ENCODE measurements at regions not wholly inside any gene's neighbourhood (a gene's known extent, or its start where the extent isn't known, plus 50 kb on each side); places are given as distances from the start of the nearest gene placed in this dataset.

DNA sequence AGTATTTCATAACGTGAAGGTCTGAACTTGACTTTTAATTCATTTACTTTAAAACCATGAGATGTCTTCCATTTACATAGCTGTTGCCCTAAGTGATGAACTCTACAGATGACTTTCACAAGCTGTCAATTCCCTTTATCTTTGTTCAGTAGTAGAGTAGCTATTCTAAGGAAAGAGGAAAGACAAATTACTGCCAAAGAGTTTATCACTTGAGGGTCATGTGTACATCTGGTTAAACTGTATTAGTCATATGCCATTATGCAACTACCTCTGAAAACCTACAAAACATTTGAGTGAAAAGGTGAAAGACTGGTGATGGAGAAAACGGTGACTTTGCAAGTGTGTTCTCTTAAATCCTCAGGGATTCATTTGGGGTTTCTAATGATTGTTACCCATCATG lies 763.9 kb downstream of the TMEM182 start:
- H4K91ac ChIP-seq (ENCODE audit: low read depth, low read length, poor library complexity) = no peak overlapping the region
- peaks cover 12 to 27% of the 10 kb centered on the region in 2 donors for H3K4me1 ChIP-seq (ENCODE audit: control insufficient read depth in 2 of 2, insufficient read depth in 1 of 2, low read depth in 1 of 2, low read length in 2 of 2)
- H3K4ac ChIP-seq (ENCODE audit: low read length) = no peak overlapping the region
- H3K4me2 ChIP-seq (ENCODE audit: insufficient read depth, low read length, poor library complexity, severe bottlenecking) = no peak overlapping the region
- H2AFZ ChIP-seq (ENCODE audit: low read length) = peak overlapping the region; percentile 45
- H2BK5ac ChIP-seq (ENCODE audit: low read length) = no peak overlapping the region
- H3K79me1 ChIP-seq (ENCODE audit: low read depth, low read length) = no peaks in the 10 kb centered on the region
- no peak overlapping the region for H2BK120ac ChIP-seq (ENCODE audit: low read depth, low read length)
- H3K18ac ChIP-seq (ENCODE audit: low read length) = no peak overlapping the region
- no peak overlapping the region for H3K23ac ChIP-seq (ENCODE audit: low read depth, low read length, poor library complexity)
- no peak overlapping the region for H3K27ac ChIP-seq (replicated peaks; ENCODE audit: low read length)
- peaks cover 0 to 5% of the 10 kb centered on the region in 2 donors for H3K9me3 ChIP-seq (replicated peaks in 1 of 2; ENCODE audit: control insufficient read depth in 2 of 2, insufficient read depth in 1 of 2, low read depth in 1 of 2, low read length in 2 of 2)
- no CpG with 5 or more reads among the region's 2 CpGs for WGBS, 2 donors (ENCODE audit: extremely low coverage in 2 of 2, insufficient read length in 2 of 2, insufficient replicate concordance in 1 of 2)
- H2BK12ac ChIP-seq (ENCODE audit: low read length) = no peak overlapping the region
- H2BK15ac ChIP-seq (ENCODE audit: low read length) = no peak overlapping the region
- H3K9ac ChIP-seq (ENCODE audit: low read depth, low read length, poor library complexity) = no peak overlapping the region
- no peak overlapping the region for H4K8ac ChIP-seq (ENCODE audit: low read depth, low read length)
- H3K4me3 ChIP-seq (ENCODE audit: low read length in 2 of 2) = no peak overlapping the region
- DNase-seq (ENCODE audit: low spot score) = no peak
- H3K27me3 ChIP-seq (ENCODE audit: control insufficient read depth in 3 of 3, insufficient read depth in 3 of 3, low read depth in 1 of 3, low read length in 3 of 3) = no peaks in the 10 kb centered on the region
- no peaks in the 10 kb centered on the region for H3K36me3 ChIP-seq (replicated peaks in 1 of 2; ENCODE audit: control insufficient read depth in 2 of 2, insufficient read depth in 2 of 2, low read length in 2 of 2)
- H2AK5ac ChIP-seq (ENCODE audit: low read depth, low read length) = no peak overlapping the region
- no peak overlapping the region for H3K14ac ChIP-seq (ENCODE audit: low read length)

DNA sequence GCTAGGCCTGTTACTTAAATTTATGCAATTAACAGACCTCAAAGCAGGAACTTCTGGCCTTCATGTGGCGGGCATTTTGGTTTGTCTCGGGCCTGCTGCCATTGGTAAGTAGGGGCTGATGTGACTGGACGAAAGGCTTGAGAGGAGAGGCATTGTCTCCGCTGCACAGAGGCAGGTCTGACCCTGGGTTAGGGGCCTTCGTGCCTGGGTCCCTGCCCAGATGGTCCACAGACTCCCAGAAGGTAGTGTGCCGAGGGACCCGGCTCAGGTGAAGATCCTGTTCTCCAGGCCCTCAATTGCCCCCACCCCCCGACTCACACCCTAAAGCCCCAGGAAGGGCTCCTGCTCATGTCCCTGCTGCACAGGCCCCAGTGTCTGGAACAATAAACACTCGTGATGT lies 764.9 kb downstream of the TMEM182 start:
- no peak for DNase-seq (ENCODE audit: low spot score)
- Histone ChIP-seq H2BK120ac (ENCODE audit: low read depth, low read length) (no peak overlapping the region), H3K4me1 (ENCODE audit: control insufficient read depth in 2 of 2, insufficient read depth in 1 of 2, low read depth in 1 of 2, low read length in 2 of 2) (peaks cover 12 to 27% of the 10 kb centered on the region in 2 donors)

DNA sequence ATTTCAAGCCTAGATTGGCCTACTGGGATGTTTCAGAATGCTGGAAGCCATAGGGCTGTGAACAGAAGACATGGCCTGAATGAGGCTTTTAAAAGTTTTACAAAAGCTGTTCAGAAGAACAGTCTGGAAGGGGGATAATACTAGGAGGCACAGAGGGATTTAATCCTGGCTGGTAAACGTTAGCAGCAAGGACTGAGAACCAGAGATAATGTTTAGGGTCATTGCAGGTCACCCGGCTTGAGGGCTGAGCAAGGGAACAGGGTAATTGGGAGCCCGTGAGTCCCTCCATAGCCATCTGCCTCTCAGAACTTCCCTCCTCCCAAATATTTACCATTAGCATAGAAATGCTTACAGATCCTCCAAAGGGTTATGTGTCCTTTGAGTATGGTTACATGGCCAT lies 765.4 kb downstream of the TMEM182 start:
- Histone ChIP-seq H3K18ac (ENCODE audit: low read length) (no peak overlapping the region), H2AFZ (ENCODE audit: low read length) (peak overlapping the region; percentile 4), H2BK120ac (ENCODE audit: low read depth, low read length) (no peak overlapping the region), H3K27ac (replicated peaks; ENCODE audit: low read length) (peak overlapping the region; percentile 36), H3K27me3 (ENCODE audit: control insufficient read depth in 3 of 3, insufficient read depth in 3 of 3, low read depth in 1 of 3, low read length in 3 of 3) (no peaks in the 10 kb centered on the region), H2AK5ac (ENCODE audit: low read depth, low read length) (no peak overlapping the region), H2BK5ac (ENCODE audit: low read length) (no peak overlapping the region), H3K4me1 (ENCODE audit: control insufficient read depth in 2 of 2, insufficient read depth in 1 of 2, low read depth in 1 of 2, low read length in 2 of 2) (peaks cover 12 to 27% of the 10 kb centered on the region in 2 donors), H3K9ac (ENCODE audit: low read depth, low read length, poor library complexity) (no peak overlapping the region), H3K79me1 (ENCODE audit: low read depth, low read length) (no peaks in the 10 kb centered on the region), H3K36me3 (replicated peaks in 1 of 2; ENCODE audit: control insufficient read depth in 2 of 2, insufficient read depth in 2 of 2, low read length in 2 of 2) (no peaks in the 10 kb centered on the region), H3K23ac (ENCODE audit: low read depth, low read length, poor library complexity) (no peak overlapping the region), H4K91ac (ENCODE audit: low read depth, low read length, poor library complexity) (no peak overlapping the region), H2BK15ac (ENCODE audit: low read length) (no peak overlapping the region), H3K4me3 (ENCODE audit: low read length in 2 of 2) (no peak overlapping the region), H3K9me3 (replicated peaks in 1 of 2; ENCODE audit: control insufficient read depth in 2 of 2, insufficient read depth in 1 of 2, low read depth in 1 of 2, low read length in 2 of 2) (peaks cover 0 to 14% of the 10 kb centered on the region in 2 donors), H4K8ac (ENCODE audit: low read depth, low read length) (no peak overlapping the region), H3K4ac (ENCODE audit: low read length) (no peak overlapping the region), H2BK12ac (ENCODE audit: low read length) (no peak overlapping the region), H3K4me2 (ENCODE audit: insufficient read depth, low read length, poor library complexity, severe bottlenecking) (no peak overlapping the region), H3K14ac (ENCODE audit: low read length) (no peak overlapping the region)
- WGBS, 2 donors (ENCODE audit: extremely low coverage in 2 of 2, insufficient read length in 2 of 2, insufficient replicate concordance in 1 of 2) = no CpG with 5 or more reads among the region's 3 CpGs
- peak; percentile 11 for DNase-seq (ENCODE audit: low spot score)

More for the DNA sequence above, 764.9 kb downstream of the TMEM182 start:
- no CpG with 5 or more reads among the region's 9 CpGs for WGBS, 2 donors (ENCODE audit: extremely low coverage in 2 of 2, insufficient read length in 2 of 2, insufficient replicate concordance in 1 of 2)
- Histone ChIP-seq H3K23ac (ENCODE audit: low read depth, low read length, poor library complexity) (no peak overlapping the region), H2AK5ac (ENCODE audit: low read depth, low read length) (no peak overlapping the region), H4K91ac (ENCODE audit: low read depth, low read length, poor library complexity) (no peak overlapping the region), H4K8ac (ENCODE audit: low read depth, low read length) (no peak overlapping the region), H3K14ac (ENCODE audit: low read length) (no peak overlapping the region), H3K4me2 (ENCODE audit: insufficient read depth, low read length, poor library complexity, severe bottlenecking) (no peak overlapping the region), H3K4ac (ENCODE audit: low read length) (no peak overlapping the region), H2BK15ac (ENCODE audit: low read length) (no peak overlapping the region), H3K27me3 (ENCODE audit: control insufficient read depth in 3 of 3, insufficient read depth in 3 of 3, low read depth in 1 of 3, low read length in 3 of 3) (no peaks in the 10 kb centered on the region), H2BK5ac (ENCODE audit: low read length) (no peak overlapping the region), H3K79me1 (ENCODE audit: low read depth, low read length) (no peaks in the 10 kb centered on the region), H3K27ac (replicated peaks; ENCODE audit: low read length) (peak overlapping the region; percentile 36), H3K18ac (ENCODE audit: low read length) (peak overlapping the region; percentile 68), H2AFZ (ENCODE audit: low read length) (no peak overlapping the region), H3K36me3 (replicated peaks in 1 of 2; ENCODE audit: control insufficient read depth in 2 of 2, insufficient read depth in 2 of 2, low read length in 2 of 2) (no peaks in the 10 kb centered on the region), H3K4me3 (ENCODE audit: low read length in 2 of 2) (no peak overlapping the region), H3K9ac (ENCODE audit: low read depth, low read length, poor library complexity) (no peak overlapping the region), H2BK12ac (ENCODE audit: low read length) (no peak overlapping the region), H3K9me3 (replicated peaks in 1 of 2; ENCODE audit: control insufficient read depth in 2 of 2, insufficient read depth in 1 of 2, low read depth in 1 of 2, low read length in 2 of 2) (peaks cover 0 to 8% of the 10 kb centered on the region in 2 donors)

DNA sequence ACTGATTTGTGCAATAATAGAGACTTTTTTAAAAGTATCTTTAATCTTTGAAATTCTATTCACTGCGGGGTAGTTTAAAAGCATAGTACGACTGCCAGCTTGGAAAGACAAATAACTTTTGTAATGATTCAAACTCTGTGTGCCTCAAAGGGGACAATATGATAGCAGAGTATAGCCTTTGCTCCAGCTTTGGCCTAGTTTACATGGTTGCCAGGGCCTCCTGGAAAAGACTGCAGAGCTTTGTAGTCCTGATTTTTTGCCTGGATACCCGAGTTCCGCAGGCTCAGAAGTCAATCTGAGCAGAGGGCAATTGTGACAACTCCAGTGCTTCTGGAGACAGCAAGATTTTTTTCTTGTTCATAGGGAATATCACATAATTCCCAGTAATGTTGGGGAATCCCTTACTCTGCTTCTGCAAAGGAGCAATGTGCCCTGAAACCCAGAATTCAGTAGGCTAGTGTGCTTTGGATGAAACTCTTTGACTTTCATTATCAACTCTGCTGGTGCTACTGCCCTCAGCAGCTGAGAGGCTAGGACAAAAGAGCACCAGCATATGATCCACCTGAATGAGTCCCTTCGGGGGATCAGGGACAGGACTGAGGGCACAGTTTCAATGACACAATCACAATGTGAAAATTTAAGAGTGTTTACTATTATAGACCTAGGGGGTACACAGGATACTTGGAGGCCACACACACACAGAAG lies 768.1 kb downstream of the TMEM182 start:
- H3K36me3 ChIP-seq (replicated peaks in 1 of 2; ENCODE audit: control insufficient read depth in 2 of 2, insufficient read depth in 2 of 2, low read length in 2 of 2) = no peaks in the 10 kb centered on the region
- H2AFZ ChIP-seq (ENCODE audit: low read length) = peak overlapping the region; percentile 75
- H3K4me1 ChIP-seq (ENCODE audit: control insufficient read depth in 2 of 2, insufficient read depth in 1 of 2, low read depth in 1 of 2, low read length in 2 of 2) = peaks cover 12 to 19% of the 10 kb centered on the region in 2 donors
- no peak overlapping the region for H3K4me2 ChIP-seq (ENCODE audit: insufficient read depth, low read length, poor library complexity, severe bottlenecking)
- peaks cover 0 to 14% of the 10 kb centered on the region in 2 donors for H3K9me3 ChIP-seq (replicated peaks in 1 of 2; ENCODE audit: control insufficient read depth in 2 of 2, insufficient read depth in 1 of 2, low read depth in 1 of 2, low read length in 2 of 2)
- H3K79me1 ChIP-seq (ENCODE audit: low read depth, low read length) = no peaks in the 10 kb centered on the region
- H2BK12ac ChIP-seq (ENCODE audit: low read length) = no peak overlapping the region
- no peak overlapping the region for H3K27ac ChIP-seq (replicated peaks; ENCODE audit: low read length)
- no peak overlapping the region for H4K91ac ChIP-seq (ENCODE audit: low read depth, low read length, poor library complexity)
- no peak overlapping the region for H2BK120ac ChIP-seq (ENCODE audit: low read depth, low read length)
- H3K4ac ChIP-seq (ENCODE audit: low read length) = no peak overlapping the region
- H3K23ac ChIP-seq (ENCODE audit: low read depth, low read length, poor library complexity) = no peak overlapping the region
- DNase-seq (ENCODE audit: low spot score) = no peak
- no peak overlapping the region for H3K4me3 ChIP-seq (ENCODE audit: low read length in 2 of 2)
- H3K9ac ChIP-seq (ENCODE audit: low read depth, low read length, poor library complexity) = no peak overlapping the region
- H3K18ac ChIP-seq (ENCODE audit: low read length) = no peak overlapping the region
- H3K27me3 ChIP-seq (ENCODE audit: control insufficient read depth in 3 of 3, insufficient read depth in 3 of 3, low read depth in 1 of 3, low read length in 3 of 3) = no peaks in the 10 kb centered on the region
- no peak overlapping the region for H2BK5ac ChIP-seq (ENCODE audit: low read length)
- no CpG with 5 or more reads among the region's 5 CpGs for WGBS, 2 donors (ENCODE audit: extremely low coverage in 2 of 2, insufficient read length in 2 of 2, insufficient replicate concordance in 1 of 2)
- no peak overlapping the region for H3K14ac ChIP-seq (ENCODE audit: low read length)
- no peak overlapping the region for H2AK5ac ChIP-seq (ENCODE audit: low read depth, low read length)
- no peak overlapping the region for H2BK15ac ChIP-seq (ENCODE audit: low read length)
- H4K8ac ChIP-seq (ENCODE audit: low read depth, low read length) = no peak overlapping the region

Data from neuronal stem cell (in vitro differentiated cells).